ENCODE measurements at regions not wholly inside any gene's neighbourhood (a gene's known extent, or its start where the extent isn't known, plus 50 kb on each side); places are given as distances from the start of the nearest gene placed in this dataset.

DNA sequence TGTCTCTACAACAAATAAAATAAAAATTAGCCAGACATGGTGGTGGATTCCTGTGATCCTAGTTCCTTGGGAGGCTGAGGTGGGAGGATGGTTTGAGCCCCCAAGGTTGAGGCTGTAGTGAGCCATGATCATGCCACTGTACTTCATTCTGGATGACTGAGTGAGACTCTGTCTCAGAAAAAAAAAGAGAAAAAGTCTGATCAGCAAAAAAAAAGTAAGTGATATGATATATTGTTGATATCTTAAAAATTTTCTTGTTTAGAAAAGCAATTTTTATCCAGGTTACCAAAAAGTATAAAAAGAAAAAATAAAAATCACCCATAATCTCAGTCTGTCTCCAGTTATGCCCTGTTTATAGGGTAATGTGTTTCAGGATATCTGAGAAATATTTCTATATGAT lies 251.4 kb downstream of the OTOL1 start:
- H3K79me2 ChIP-seq (ENCODE audit: insufficient read depth, low read length) = no peaks in the 10 kb centered on the region
- H2AFZ ChIP-seq (ENCODE audit: low read length) = no peak overlapping the region
- no peaks in the 10 kb centered on the region for H3K9me3 ChIP-seq (ENCODE audit: insufficient read depth, low read depth, low read length)
- no peaks in the 10 kb centered on the region for H3K27me3 ChIP-seq (ENCODE audit: insufficient read depth, low read length, poor library complexity, severe bottlenecking)
- H3K4me3 ChIP-seq (ENCODE audit: low read length, poor library complexity, severe bottlenecking) = no peak overlapping the region
- TF ChIP-seq EZH2phosphoT487 (IDR thresholded peaks at IDR 0.05; ENCODE audit: borderline replicate concordance) = no peak
- TF ChIP-seq, protein P1, sequence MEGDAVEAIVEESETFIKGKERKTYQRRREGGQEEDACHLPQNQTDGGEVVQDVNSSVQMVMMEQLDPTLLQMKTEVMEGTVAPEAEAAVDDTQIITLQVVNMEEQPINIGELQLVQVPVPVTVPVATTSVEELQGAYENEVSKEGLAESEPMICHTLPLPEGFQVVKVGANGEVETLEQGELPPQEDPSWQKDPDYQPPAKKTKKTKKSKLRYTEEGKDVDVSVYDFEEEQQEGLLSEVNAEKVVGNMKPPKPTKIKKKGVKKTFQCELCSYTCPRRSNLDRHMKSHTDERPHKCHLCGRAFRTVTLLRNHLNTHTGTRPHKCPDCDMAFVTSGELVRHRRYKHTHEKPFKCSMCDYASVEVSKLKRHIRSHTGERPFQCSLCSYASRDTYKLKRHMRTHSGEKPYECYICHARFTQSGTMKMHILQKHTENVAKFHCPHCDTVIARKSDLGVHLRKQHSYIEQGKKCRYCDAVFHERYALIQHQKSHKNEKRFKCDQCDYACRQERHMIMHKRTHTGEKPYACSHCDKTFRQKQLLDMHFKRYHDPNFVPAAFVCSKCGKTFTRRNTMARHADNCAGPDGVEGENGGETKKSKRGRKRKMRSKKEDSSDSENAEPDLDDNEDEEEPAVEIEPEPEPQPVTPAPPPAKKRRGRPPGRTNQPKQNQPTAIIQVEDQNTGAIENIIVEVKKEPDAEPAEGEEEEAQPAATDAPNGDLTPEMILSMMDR (conservative IDR thresholded peaks at IDR 0.05; ENCODE audit: low read length) = no peak
- peaks cover 10% of the 10 kb centered on the region for H3K4me1 ChIP-seq (ENCODE audit: insufficient read depth, low read length, poor library complexity, severe bottlenecking)
- H3K9me2 ChIP-seq (replicated peaks; ENCODE audit: low read depth, low read length) = no peaks in the 10 kb centered on the region
- no peaks in the 10 kb centered on the region for H3K36me3 ChIP-seq (ENCODE audit: insufficient read depth, low read length)
- no peaks in the 10 kb centered on the region for H3F3A ChIP-seq (ENCODE audit: low read depth)
- no peak overlapping the region for H3K4me2 ChIP-seq (ENCODE audit: low read depth, low read length, poor library complexity, severe bottlenecking)
- H3K9ac ChIP-seq (ENCODE audit: low read depth, low read length, poor library complexity, severe bottlenecking) = no peak overlapping the region
- no peaks in the 10 kb centered on the region for H4K20me1 ChIP-seq (ENCODE audit: insufficient read depth, low read length, poor library complexity, severe bottlenecking)

DNA sequence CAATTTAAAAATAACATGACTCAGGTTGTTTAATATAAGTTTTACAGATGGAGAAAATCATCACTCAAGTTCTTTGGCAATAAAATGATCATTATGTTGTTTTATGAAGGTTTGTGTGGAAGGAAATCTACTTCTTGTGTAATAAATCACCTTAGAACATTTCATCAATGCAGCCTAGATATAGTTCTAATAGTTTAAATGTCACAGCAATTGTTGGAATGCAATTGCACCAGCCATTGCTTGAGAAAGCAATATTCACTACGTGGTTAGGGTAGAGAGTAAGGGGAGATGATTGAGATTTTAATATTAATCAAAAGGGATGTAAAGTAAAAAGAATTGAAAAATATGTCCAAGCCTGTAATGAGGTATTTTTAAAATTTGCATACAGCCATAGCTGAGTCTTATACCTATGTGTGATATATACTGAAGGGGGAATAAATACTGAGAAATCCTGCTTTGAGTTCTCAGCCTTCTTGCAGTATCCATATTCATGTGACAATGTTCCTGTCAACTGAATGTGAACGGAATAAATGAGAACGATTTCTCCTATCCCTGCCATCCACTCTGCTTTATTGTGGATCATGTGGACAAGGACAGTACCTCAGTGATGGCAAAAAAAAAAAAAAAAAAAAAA lies 257.9 kb downstream of the OTOL1 start:
- no peaks in the 10 kb centered on the region for H3K79me2 ChIP-seq (ENCODE audit: insufficient read depth, low read length)
- peaks cover 17% of the 10 kb centered on the region for H3K4me1 ChIP-seq (ENCODE audit: insufficient read depth, low read length, poor library complexity, severe bottlenecking)
- H4K20me1 ChIP-seq (ENCODE audit: insufficient read depth, low read length, poor library complexity, severe bottlenecking) = no peaks in the 10 kb centered on the region
- no peaks in the 10 kb centered on the region for H3K9me3 ChIP-seq (ENCODE audit: insufficient read depth, low read depth, low read length)
- no peaks in the 10 kb centered on the region for H3K27me3 ChIP-seq (ENCODE audit: insufficient read depth, low read length, poor library complexity, severe bottlenecking)
- H2AFZ ChIP-seq (ENCODE audit: low read length) = no peak overlapping the region
- no peaks in the 10 kb centered on the region for H3F3A ChIP-seq (ENCODE audit: low read depth)
- no peak overlapping the region for H3K9ac ChIP-seq (ENCODE audit: low read depth, low read length, poor library complexity, severe bottlenecking)
- H3K4me3 ChIP-seq (ENCODE audit: low read length, poor library complexity, severe bottlenecking) = no peak overlapping the region
- no peaks in the 10 kb centered on the region for H3K36me3 ChIP-seq (ENCODE audit: insufficient read depth, low read length)
- no peaks in the 10 kb centered on the region for H3K9me2 ChIP-seq (replicated peaks; ENCODE audit: low read depth, low read length)
- H3K4me2 ChIP-seq (ENCODE audit: low read depth, low read length, poor library complexity, severe bottlenecking) = no peak overlapping the region
- no peak for TF ChIP-seq EZH2phosphoT487 (IDR thresholded peaks at IDR 0.05; ENCODE audit: borderline replicate concordance)
- TF ChIP-seq, protein P1 (conservative IDR thresholded peaks at IDR 0.05; ENCODE audit: low read length) = no peak

DNA sequence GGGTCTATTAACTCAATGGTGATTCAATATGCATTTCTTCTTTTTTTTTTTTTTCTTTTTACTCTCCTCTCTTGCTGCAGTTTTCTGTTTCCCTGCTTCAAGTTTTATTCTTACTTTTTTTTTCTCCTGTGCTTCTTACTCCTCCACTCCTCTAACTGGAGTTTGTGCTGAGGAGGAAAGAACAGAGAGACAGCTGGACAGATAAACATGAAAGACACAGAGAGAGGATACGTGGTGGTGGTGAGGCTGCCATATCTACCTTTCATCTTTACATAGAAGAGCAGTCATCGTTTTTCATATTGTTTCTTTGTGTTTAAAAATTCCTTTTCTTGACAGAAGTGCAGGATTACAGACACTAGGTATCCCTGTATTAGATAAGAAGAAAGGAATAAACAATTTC lies 262.8 kb downstream of the OTOL1 start:
- H3K4me1 ChIP-seq (ENCODE audit: insufficient read depth, low read length, poor library complexity, severe bottlenecking) = peaks cover 24% of the 10 kb centered on the region
- H3K4me2 ChIP-seq (ENCODE audit: low read depth, low read length, poor library complexity, severe bottlenecking) = peak overlapping the region; percentile 7
- no peaks in the 10 kb centered on the region for H3K79me2 ChIP-seq (ENCODE audit: insufficient read depth, low read length)
- H3K36me3 ChIP-seq (ENCODE audit: insufficient read depth, low read length) = no peaks in the 10 kb centered on the region
- H3K9ac ChIP-seq (ENCODE audit: low read depth, low read length, poor library complexity, severe bottlenecking) = no peak overlapping the region
- no peaks in the 10 kb centered on the region for H3K9me3 ChIP-seq (ENCODE audit: insufficient read depth, low read depth, low read length)
- no peak overlapping the region for H2AFZ ChIP-seq (ENCODE audit: low read length)
- H3K27me3 ChIP-seq (ENCODE audit: insufficient read depth, low read length, poor library complexity, severe bottlenecking) = no peaks in the 10 kb centered on the region
- H3K9me2 ChIP-seq (replicated peaks; ENCODE audit: low read depth, low read length) = no peaks in the 10 kb centered on the region
- H3F3A ChIP-seq (ENCODE audit: low read depth) = no peaks in the 10 kb centered on the region
- no peak for TF ChIP-seq EZH2phosphoT487 (IDR thresholded peaks at IDR 0.05; ENCODE audit: borderline replicate concordance)
- TF ChIP-seq, protein P1 (conservative IDR thresholded peaks at IDR 0.05; ENCODE audit: low read length) = no peak
- H3K4me3 ChIP-seq (ENCODE audit: low read length, poor library complexity, severe bottlenecking) = no peak overlapping the region
- H4K20me1 ChIP-seq (ENCODE audit: insufficient read depth, low read length, poor library complexity, severe bottlenecking) = no peaks in the 10 kb centered on the region

Data from Loucy (cell line).